ENCODE measurements at regions not wholly inside any gene's neighbourhood (a gene's known extent, or its start where the extent isn't known, plus 50 kb on each side); places are given as distances from the start of the nearest gene placed in this dataset.

DNA sequence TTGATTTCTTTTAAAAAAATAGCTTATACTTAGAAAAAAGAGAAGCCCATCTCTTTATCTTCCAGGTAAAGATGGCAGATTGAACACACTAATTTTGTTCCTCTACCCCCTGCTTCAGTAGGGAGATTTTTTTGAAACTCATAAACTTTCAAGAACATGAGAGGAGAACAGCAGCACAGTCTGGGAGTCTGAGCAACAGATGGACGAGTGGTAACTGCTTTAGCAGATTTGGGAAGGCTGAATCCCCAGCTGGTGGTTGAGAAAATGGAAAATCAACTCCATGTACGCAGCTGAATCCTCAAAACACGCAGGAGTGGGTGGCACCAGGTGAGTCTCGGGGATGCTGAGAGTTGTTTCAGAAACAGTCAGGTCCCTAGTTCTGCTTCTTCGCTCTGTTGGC lies 114.6 kb upstream of the CTBP2 start:
- TF ChIP-seq, protein P1, sequence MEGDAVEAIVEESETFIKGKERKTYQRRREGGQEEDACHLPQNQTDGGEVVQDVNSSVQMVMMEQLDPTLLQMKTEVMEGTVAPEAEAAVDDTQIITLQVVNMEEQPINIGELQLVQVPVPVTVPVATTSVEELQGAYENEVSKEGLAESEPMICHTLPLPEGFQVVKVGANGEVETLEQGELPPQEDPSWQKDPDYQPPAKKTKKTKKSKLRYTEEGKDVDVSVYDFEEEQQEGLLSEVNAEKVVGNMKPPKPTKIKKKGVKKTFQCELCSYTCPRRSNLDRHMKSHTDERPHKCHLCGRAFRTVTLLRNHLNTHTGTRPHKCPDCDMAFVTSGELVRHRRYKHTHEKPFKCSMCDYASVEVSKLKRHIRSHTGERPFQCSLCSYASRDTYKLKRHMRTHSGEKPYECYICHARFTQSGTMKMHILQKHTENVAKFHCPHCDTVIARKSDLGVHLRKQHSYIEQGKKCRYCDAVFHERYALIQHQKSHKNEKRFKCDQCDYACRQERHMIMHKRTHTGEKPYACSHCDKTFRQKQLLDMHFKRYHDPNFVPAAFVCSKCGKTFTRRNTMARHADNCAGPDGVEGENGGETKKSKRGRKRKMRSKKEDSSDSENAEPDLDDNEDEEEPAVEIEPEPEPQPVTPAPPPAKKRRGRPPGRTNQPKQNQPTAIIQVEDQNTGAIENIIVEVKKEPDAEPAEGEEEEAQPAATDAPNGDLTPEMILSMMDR (IDR thresholded peaks at IDR 0.05), result no peak
- TF ChIP-seq POLR2A (IDR thresholded peaks at IDR 0.05), result no peak
